RKO (cell line): ENCODE measurements at regions not wholly inside any gene's neighbourhood (a gene's known extent, or its start where the extent isn't known, plus 50 kb on each side); places are given as distances from the start of the nearest gene placed in this dataset.
"Not testable (repeated sequence)": the region's sequence is repeated elsewhere in the genome, so short reads cannot be mapped to it uniquely, and the experiment has no call there.

Experiments
- DNase-seq: peaks from one replicate; pipeline ENCODE4 v3.0.0-alpha.2; 2016; ENCODE audit warnings: low spot score

- no peak for DNase-seq
These were observed 234.3 kb downstream of the TLE3 start for GRCh38 chr15:69863446-69863845.

GRCh38 chr15:69865369-69865768, 232.3 kb downstream of the TLE3 start:
- no peak for DNase-seq

DNA sequence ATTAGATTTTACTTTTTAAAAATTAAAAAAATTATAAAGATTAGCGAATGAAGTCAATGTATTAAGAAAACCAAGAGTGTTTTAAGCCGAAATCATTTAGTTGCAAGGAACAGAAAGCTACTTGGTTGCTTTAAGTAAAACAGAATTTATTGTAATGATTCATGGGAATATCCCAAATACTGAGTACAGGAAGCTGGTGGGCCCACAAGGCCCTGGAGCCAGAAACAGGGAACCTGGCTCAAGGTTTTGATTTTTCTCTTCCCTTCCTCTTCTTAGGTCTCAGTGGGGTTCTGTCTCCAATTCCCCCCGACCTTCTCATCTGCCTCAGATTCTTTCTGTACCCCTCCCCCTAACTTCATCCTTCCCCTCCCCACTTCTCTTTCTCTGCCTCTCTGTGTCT, 229.0 kb downstream of the TLE3 start:
- no peak for DNase-seq

GRCh38 chr15:69869291-69869690, 228.4 kb downstream of the TLE3 start:
- no peak for DNase-seq

DNA sequence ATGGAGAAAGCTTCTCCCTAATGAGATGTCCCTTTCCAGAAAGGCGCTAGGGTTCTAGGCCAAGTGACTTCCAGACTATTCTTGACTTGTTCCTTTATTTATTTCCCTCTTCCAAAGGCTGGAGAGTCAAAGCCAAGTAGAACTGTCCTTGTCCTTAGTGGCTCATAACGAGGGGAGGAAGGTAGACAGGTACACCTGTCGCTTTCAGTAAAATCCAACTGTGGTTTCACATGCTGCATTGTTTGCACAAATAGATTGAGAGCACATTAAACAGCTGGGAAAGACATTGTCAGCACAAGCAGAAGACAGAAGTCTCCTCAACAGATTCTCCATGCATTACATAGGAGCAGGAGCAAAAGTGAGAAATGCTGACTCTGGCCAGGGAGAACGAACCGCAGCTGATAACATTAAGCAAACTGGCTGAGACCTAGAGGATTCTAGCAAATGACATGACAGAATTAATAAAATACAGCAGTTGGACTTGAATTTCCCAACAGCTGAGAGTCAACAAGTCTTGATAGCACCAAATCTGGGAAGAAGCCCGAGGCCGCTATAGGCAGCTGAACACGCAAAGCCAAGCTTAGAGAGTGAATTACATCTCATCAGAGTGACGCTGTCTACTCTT, 227.7 kb downstream of the TLE3 start:
- no peak for DNase-seq

DNA sequence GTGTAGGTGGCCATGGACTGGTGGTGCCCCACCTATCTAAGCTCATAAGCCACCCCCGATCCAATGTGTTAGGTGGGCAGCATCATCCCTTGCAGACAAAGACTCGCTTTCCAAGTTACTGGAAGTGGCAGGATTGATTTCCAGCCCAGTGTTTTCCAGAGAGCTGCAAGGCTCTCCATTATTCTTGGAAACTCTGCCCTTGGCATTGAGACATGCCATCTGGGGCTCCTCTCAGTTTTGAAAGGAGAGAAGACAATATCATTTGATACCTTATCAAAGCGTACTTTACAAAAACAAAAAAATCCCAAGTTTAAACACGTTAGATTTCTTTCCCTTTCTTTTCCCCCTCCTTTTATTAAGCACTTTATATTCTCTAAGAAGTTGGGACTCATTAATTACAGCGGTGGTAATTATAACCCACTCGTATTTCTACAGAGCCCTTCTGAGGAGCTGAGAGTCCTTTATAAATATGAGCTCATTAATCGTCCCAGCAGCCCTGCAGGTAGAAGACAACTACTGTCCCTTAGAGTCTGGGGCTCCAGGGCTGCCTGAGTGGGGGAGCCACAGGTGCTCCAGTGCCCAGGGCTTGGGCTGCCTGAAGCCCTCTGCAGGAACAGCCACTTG, 226.1 kb downstream of the TLE3 start:
- no peak for DNase-seq

- DNase-seq: no peak
These were observed 223.9 kb downstream of the TLE3 start for GRCh38 chr15:69873807-69874206.

DNA sequence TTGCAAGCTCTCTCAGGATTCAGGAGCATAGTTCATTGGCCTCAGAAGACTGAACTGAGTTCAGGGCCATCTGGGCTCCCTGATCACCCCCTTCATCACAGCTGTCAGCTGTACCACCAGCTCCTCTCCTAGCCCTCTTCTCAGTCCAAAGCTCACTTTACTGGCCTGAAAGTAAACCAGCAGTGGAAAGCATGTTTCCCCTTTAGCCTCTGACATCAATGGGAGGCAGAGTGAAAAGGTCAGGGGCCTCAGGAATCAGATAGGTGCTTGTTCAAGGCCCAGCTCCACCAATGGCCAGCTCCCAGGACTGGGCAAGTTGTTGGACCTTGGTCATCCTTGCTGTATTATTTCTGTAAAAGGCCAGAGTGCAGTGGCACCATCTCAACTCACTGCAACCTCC, 223.4 kb downstream of the TLE3 start:
- no peak for DNase-seq

DNA sequence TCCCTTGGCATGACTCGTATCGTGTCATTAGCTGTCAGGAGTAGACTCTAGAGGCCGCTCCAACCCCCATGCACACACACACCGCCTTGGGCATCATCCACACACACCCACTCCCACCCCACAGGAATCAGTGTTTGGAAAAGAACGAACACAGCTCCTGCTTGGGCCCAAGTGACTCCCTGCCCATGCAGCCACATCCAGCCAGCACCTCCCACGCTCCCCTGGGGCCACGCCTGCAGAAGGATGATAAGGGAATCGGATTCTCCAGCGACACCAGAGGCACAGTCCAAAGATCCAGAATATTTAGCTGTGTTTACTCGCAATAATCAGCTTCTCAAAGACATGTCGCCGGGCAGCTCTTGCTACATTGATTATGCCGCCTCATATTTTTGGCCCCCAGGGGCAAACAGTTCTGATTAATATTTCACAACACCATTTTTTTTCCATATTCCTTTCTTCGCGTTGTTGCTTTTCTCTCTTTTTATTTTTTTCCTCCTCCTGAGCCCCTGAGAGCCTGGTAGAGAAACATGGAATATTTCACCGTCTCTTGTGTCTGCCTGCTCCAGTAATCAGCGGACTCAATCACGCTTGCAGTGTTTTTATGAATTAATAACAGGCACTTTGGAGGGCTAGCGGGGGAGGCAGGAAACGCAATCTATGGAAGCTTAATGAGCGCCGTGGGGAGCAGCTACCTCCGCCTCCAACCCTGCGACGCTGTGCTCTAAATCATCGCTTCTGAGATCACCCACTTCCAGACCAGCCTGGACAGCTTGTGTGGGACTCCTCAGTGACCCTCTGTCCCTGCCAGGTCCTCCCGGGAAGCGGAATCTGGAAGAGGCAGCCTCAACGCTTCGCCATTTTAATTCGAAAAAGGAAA, 221.4 kb downstream of the TLE3 start:
- no peak for DNase-seq

GRCh38 chr15:69879963-69880362, 217.8 kb downstream of the TLE3 start:
- DNase-seq: not testable (repeated sequence)

DNA sequence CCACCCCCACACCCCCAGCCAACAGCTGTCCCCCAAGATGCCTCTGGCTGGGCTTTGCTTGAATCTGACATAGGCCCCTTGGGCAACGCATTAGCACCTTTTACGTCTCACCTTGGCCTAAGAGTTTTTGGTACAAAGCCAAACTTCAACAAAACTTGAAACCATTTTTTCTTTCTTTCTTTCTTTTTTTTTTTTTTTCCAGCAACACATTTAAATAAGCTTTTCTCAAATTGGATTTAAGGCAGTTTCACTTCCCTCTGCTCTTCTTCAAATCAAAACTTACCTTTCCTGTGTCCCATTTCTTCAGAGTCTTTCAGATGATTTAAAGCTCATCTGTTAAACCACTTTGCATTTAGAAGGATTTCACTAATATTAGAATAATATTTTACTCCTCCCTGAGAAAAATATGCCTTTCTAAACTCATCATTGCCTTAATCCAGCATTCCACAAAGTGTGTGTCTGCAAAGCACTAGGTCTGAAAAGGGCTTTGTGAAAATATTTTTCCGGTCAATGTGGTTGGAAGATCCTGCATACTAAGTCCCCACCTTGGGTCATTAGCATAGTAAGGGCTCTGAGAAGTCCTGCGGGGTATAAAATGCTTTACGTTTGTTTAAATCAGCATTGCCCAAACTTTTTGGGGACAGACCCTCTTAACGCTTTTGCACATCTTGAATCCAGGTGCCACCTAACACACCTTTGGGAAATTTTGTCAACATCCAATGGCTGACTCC, 217.0 kb downstream of the TLE3 start:
- no peak for DNase-seq

DNA sequence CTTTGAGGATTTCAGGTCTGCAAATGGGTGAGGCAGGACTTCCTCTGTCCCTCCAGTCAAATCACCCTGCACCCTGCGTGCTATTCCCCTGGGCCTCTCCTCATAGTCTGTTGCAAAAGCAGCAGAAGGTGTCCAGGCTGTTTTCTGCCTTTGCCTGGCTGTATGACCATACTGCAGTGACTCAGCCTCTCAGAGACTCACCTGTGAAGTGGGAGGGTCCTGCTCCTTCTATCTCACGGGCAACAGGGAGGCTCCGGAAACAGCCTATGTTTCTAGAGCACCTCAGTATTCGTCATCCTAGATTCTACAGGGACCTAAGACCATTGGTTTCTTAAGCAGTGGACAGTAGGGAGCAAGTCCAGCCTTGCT, 216.4 kb downstream of the TLE3 start:
- no peak for DNase-seq

GRCh38 chr15:69881766-69882165, 216.0 kb downstream of the TLE3 start:
- no peak for DNase-seq

GRCh38 chr15:69883306-69883705, 214.4 kb downstream of the TLE3 start:
- no peak for DNase-seq

- DNase-seq: no peak
These were observed 212.4 kb downstream of the TLE3 start for GRCh38 chr15:69885173-69885955.

- no peak for DNase-seq
These were observed 210.7 kb downstream of the TLE3 start for GRCh38 chr15:69887009-69887408.

GRCh38 chr15:69887553-69887952, 210.2 kb downstream of the TLE3 start:
- DNase-seq: no peak

GRCh38 chr15:69888406-69888805, 209.3 kb downstream of the TLE3 start:
- DNase-seq: no peak

GRCh38 chr15:69891070-69891536, 206.6 kb downstream of the TLE3 start:
- no peak for DNase-seq

DNA sequence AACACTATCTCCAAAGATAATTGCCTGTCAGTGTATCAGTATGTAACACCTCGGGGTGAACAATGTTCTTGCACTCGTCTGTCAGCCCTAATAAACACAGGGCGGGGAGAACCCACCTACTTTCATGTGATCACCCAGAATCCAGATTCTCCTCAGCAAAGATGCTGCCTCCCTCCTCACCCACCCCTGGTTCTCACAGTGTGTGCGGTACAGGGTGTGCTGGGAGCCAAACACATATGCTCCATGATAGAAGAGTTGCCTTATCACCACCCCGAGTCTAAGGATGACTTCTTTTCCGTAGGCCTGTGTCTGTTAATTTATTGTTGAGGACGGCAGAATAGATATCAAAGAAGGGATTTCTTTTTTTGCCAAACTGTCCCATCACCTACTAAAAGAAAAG, 206.1 kb downstream of the TLE3 start:
- no peak for DNase-seq

DNA sequence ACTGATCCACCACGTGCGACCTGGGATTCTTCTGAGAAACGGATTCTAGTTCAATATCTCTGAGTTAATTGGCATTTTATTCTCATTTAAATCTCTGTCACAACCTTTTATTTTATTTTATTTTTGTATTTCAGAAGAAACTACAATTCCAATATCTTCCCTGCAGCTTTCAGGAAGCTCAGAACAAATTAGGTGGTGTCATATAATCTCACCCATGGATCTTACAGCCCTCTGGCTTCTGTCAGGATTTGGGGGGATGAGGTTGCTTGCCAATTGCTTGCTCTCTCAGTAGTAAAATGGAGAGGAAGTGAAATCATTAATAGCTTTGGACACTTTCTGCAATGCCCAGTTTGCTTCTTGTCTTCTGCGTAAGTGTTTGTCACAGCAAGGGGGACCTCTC, 205.4 kb downstream of the TLE3 start:
- DNase-seq: no peak

- DNase-seq: no peak
These were observed 204.6 kb downstream of the TLE3 start for GRCh38 chr15:69893086-69893485.
